Stomach (tissue), 8 donors: ENCODE measurements at regions not wholly inside any gene's neighbourhood (a gene's known extent, or its start where the extent isn't known, plus 50 kb on each side); places are given as distances from the start of the nearest gene placed in this dataset.

Source experiments
- DNase-seq, 2 donors: peaks; one replicate each; pipeline versions ENCODE4 v3.0.0 to v3.0.0-alpha.2; 2013 to 2019
- H3K27ac ChIP-seq, 5 donors: fragments of 200-600 bp in 4 of 5; sonication (generic) in 4 of 5; one replicate each; pipeline ENCODE4 v1.5.1; 2013 to 2019; ENCODE audit warnings: mild to moderate bottlenecking in 1 of 5, moderate library complexity in 1 of 5
- H3K27me3 ChIP-seq, 3 donors: fragments of 200-600 bp; sonication (generic); one replicate each; pipeline ENCODE4 v1.5.1; 2017 to 2019; ENCODE audit warnings: mixed run types in 1 of 3
- H3K36me3 ChIP-seq, 4 donors: fragments of 200-600 bp; sonication (generic); 1 replicate in 3 of 4; 2 replicates in 1 of 4; pipeline ENCODE4 v1.5.1; 2016 to 2019
- H3K4me1 ChIP-seq, 4 donors: fragments of 200-600 bp; sonication (generic); one replicate each; pipeline ENCODE4 v1.5.1; 2016 to 2019
- H3K4me3 ChIP-seq, 4 donors: fragments of 200-600 bp; sonication (generic) in 3 of 4; one replicate each; pipeline ENCODE4 v1.5.1; 2016 to 2019; ENCODE audit warnings: mild to moderate bottlenecking in 1 of 4
- H3K9me3 ChIP-seq, 4 donors: fragments of 200-600 bp; sonication (generic); one replicate each; pipeline ENCODE4 v1.5.1; 2016 to 2019
- CTCF ChIP-seq, 7 experiments: fragments of 450-650 bp in 4 of 7; fragments of 200-600 bp in 3 of 7; sonication (generic) in 3 of 7; IDR thresholded peaks; one replicate each; pipeline ENCODE4 v1.5.1; 2016 to 2019; ENCODE audit warnings: antibody characterized with exemption in 7 of 7, control low read depth in 2 of 7, mild to moderate bottlenecking in 1 of 7
- EP300 ChIP-seq: sonication (generic); formaldehyde crosslinking; IDR thresholded peaks from one replicate; pipeline ENCODE4 v1.6.1; 2017; ENCODE audit warnings: antibody characterized with exemption
- POLR2A ChIP-seq, 4 donors: fragments of 450-650 bp; IDR thresholded peaks; one replicate each; pipeline ENCODE4 v1.6.1; 2016; ENCODE audit warnings: antibody characterized with exemption in 4 of 4, control low read depth in 2 of 4, mild to moderate bottlenecking in 1 of 4, moderate library complexity in 1 of 4
- POLR2AphosphoS5 ChIP-seq, 3 donors: sonication (generic); formaldehyde crosslinking; IDR thresholded peaks; one replicate each; pipeline ENCODE4 v1.6.1; 2016; ENCODE audit warnings: antibody characterized with exemption in 3 of 3
- WGBS, 5 donors: extraction: QIAGEN DNeasy Blood & Tissue Kit in 3 of 5; methylation state at CpG; one replicate each; pipeline versions ENCODE4 v1.1.5 to v1.1.7; 2013 to 2018; 5-methylcytosine and 5-hydroxymethylcytosine counted together
- intact Hi-C: fragments of 100-400 bp; cut with DNase I; formaldehyde crosslinking; loops from one replicate; pipeline ENCODE4 v1.15.1; 2023; ENCODE audit warnings: low total_unique reads
- donor health status: healthy with polysubstance abuse.
- donor health status: Bipolar disorder and iron deficiency.
- donor health status: healthy.

GRCh38 chr2:215740071-215740470 lies 273.3 kb downstream of the MREG start:
- no peaks in the 10 kb centered on the region for H3K36me3 ChIP-seq
- TF ChIP-seq POLR2A (IDR thresholded peaks at IDR 0.05) (no peak), POLR2AphosphoS5 (IDR thresholded peaks at IDR 0.05) (no peak), CTCF (IDR thresholded peaks at IDR 0.05) (no peak), EP300 (no peak)
- intact Hi-C loops: no loop called here
- 73 to 80% (median 79%) methylated on average over 6 of the region's 6 CpGs for WGBS, 5 donors
- H3K27me3 ChIP-seq: no peaks in the 10 kb centered on the region
- no peak overlapping the region for H3K27ac ChIP-seq
- no peak overlapping the region for H3K4me3 ChIP-seq
- no peaks in the 10 kb centered on the region for H3K4me1 ChIP-seq
- no peak for DNase-seq
- no peaks in the 10 kb centered on the region for H3K9me3 ChIP-seq

- H3K27ac ChIP-seq: no peak overlapping the region
- TF ChIP-seq POLR2A (IDR thresholded peaks at IDR 0.05) (no peak), CTCF (IDR thresholded peaks at IDR 0.05) (no peak), POLR2AphosphoS5 (IDR thresholded peaks at IDR 0.05) (no peak)
- intact Hi-C loops: no loop called here
- H3K4me1 ChIP-seq: no peaks in the 10 kb centered on the region
- no peaks in the 10 kb centered on the region for H3K9me3 ChIP-seq
- no peaks in the 10 kb centered on the region for H3K36me3 ChIP-seq
- no peaks in the 10 kb centered on the region for H3K27me3 ChIP-seq
- H3K4me3 ChIP-seq: no peak overlapping the region
- DNase-seq: no peak
- WGBS, 5 donors: 89 to 94% (median 91%) methylated on average over 2 of the region's 2 CpGs
Observed at GRCh38 chr2:215738351-215738750, 275.0 kb downstream of the MREG start.

- Histone ChIP-seq H3K4me3 (no peak overlapping the region), H3K36me3 (no peaks in the 10 kb centered on the region), H3K27me3 (no peaks in the 10 kb centered on the region), H3K9me3 (no peaks in the 10 kb centered on the region), H3K27ac (no peak overlapping the region), H3K4me1 (no peaks in the 10 kb centered on the region)
- TF ChIP-seq POLR2A (IDR thresholded peaks at IDR 0.05) (no peak), POLR2AphosphoS5 (IDR thresholded peaks at IDR 0.05) (no peak), CTCF (IDR thresholded peaks at IDR 0.05) (no peak), EP300 (no peak)
- whole genome bisulfite sequencing, 5 donors: 52 to 58% (median 58%) methylated on average over 3 of the region's 3 CpGs
- intact Hi-C loops: no loop called here
- DNase-seq: no peak
Observed at GRCh38 chr2:215737477-215737876, 275.9 kb downstream of the MREG start.

GRCh38 chr2:215736653-215737290 lies 276.6 kb downstream of the MREG start:
- no peak for TF ChIP-seq POLR2A (IDR thresholded peaks at IDR 0.05)
- no peak for TF ChIP-seq CTCF (IDR thresholded peaks at IDR 0.05)
- WGBS, 5 donors: 55 to 69% (median 65%) methylated on average over 4 of the region's 4 CpGs
- no peaks in the 10 kb centered on the region for H3K27me3 ChIP-seq
- no peak overlapping the region for H3K4me3 ChIP-seq
- H3K4me1 ChIP-seq: no peaks in the 10 kb centered on the region
- H3K27ac ChIP-seq: no peak overlapping the region
- no peaks in the 10 kb centered on the region for H3K36me3 ChIP-seq
- DNase-seq: no peak
- intact Hi-C loops: no loop called here
- H3K9me3 ChIP-seq: no peaks in the 10 kb centered on the region
